Activated CD8-positive, alpha-beta memory T cell treated with anti-CD3 and anti-CD28 coated beads for 1 hour (primary cell): ENCODE measurements at regions not wholly inside any gene's neighbourhood (a gene's known extent, or its start where the extent isn't known, plus 50 kb on each side); places are given as distances from the start of the nearest gene placed in this dataset.

Experiments used
- DNase-seq, 2 donors: peaks; one replicate each; pipeline ENCODE4 v3.0.0-alpha.2; 2020; ENCODE audit warnings: low read depth in 1 of 2; ENCODE audit errors: extremely low read depth in 1 of 2

GRCh38 chr6:45741437-45742171, 274.1 kb downstream of the CLIC5 start:
- no peak for DNase-seq

- no peak for DNase-seq
These were observed 276.6 kb downstream of the CLIC5 start for GRCh38 chr6:45739058-45739457.

DNA sequence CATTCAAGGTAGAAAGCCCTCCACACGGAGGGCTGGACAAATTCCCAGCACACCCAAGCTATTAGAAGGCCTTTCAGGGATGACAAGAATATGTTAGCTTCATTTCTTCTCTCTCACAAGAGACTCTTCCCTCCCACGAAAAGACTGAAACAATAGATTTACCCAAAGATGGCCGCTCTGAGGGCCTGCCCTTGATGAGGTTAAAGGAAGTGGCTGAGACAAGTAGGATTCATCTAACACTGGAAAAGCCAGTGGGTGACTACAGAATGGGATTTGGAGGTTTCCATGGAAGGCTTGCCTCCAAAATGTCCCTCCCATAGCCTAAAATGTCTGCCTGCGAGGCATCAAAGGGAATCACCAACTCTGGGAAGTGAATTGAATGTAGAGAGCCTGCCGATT, 277.6 kb downstream of the CLIC5 start:
- no peak for DNase-seq

GRCh38 chr6:45737331-45738056, 278.2 kb downstream of the CLIC5 start:
- DNase-seq: no peak

- DNase-seq: no peak
These were observed 279.5 kb downstream of the CLIC5 start for GRCh38 chr6:45736134-45736533.

GRCh38 chr6:45732731-45733130, 282.9 kb downstream of the CLIC5 start:
- no peak for DNase-seq

DNA sequence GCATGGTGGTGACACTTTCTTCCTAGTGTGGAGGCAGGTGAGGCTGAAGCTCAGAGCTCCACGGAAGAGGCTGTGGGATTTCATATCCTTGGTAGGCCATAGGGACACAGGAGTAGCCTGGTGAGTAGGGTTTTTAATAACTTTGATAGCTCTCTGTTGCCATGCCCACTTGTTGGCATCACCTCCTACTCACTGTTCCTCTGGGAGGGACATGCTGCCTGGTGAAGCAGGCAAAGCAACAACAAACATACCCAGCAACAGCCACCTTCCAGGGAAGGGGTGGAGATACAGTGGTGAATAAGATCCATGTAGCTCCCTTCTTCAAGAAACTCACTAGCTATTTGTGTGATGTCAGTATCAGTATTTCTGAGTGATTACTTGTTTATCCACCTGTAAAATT, 285.4 kb downstream of the CLIC5 start:
- DNase-seq: no peak

DNA sequence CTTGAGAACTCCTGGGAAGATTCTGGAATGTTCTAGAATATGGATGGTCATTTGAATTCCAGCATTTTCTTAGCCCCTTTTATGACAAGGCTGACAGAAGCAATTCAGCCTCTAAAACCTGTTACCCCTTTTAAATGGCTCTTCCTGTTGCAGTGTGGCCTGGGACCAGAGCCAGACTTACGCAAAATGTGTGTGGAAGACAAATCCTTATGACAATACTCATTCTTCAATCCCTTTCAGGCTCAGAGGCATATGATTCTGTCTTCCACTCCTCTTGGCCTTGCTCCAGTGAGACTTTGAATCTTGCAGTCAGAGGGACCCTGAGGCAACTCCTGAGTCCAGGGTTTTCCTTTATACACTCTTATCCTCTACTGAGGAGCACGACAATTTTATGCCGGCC, 287.0 kb downstream of the CLIC5 start:
- DNase-seq: no peak

DNA sequence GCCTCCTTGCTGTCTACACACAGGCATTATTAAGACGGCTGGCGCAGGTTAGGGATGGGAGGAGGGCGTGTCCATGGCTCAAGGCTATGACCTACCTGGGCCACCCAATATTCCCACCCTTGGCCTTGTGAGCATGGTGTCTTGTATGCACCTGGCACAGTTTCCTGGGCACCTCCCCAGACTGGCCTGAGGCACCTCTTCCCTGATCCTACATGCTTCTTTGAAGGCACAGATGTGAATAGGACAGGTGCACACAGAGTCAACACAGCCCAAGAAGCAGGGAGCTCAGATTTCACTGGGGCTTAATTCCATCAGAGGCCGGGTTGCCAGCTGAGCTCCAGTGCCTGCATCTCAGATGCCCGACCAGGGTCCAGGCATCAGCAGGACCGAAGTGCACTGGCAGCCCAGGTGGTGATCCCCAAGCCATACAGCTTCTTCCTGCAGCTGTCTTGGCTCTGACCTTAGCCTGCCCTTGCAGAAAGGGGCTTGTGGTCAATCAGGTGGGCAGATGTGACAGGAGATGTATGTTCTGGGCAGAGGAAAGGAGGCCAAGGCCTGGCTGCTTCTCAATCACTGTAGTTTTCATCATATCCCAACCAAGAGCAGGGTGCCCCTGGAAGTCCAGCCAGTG, 287.7 kb downstream of the CLIC5 start:
- DNase-seq: no peak

DNA sequence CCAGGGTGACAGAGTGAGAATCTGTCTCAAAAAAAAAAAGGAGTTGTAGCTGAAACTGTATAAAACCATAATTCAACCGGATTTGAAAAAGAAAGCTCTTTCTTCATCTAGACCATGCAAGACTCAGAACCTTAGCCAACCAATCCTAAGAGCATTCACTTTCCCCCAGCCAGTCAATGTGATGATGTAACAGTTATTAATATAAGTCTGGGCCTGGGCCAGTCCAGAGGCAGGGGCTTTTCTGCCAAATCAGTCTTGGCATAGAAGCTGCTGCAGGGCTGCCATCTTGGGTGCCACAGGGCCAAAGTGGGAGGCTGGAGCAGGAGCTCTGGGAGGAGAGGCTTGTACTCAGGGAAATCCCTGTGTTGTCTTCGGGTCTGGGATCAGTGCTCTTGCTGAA, 288.4 kb downstream of the CLIC5 start:
- DNase-seq: no peak

GRCh38 chr6:45726444-45726843, 289.2 kb downstream of the CLIC5 start:
- no peak for DNase-seq

DNA sequence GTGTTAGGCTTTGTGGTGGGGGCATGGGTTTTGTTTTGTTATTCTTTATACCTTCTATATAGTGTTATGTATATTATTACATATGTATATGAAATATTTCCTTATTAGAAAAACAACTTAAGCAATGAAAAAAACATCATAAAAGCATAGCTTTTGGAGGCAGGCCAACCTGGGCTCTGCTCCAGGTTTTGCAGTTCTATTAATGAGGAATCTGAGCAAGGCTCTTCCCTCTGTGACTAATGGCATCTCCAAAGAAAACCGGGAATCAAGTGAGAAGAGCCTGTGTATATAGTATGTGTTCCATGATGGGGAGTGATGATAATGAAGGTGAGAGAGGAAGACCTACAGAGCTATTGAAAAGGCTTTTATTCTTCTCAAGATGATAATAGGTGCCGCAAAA, 291.1 kb downstream of the CLIC5 start:
- DNase-seq: no peak

DNA sequence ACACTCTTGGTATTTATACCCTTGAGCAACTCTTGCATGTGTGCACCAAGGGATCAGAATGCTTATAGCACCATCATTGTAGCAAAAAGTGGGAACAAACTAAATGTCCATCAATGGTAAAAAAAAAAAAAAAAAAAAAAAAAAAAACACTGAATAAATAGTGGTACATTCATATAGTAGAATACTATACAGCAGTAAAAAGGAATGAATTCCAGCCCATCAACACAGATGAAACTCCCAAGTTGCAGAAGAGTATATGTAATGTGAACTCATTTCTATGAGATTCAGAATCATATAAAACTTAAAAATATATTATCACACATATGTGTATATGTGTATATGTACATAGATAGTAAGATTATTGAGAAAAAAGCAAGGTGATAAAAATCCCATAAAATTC, 291.6 kb downstream of the CLIC5 start:
- DNase-seq: no peak

GRCh38 chr6:45722876-45723275, 292.8 kb downstream of the CLIC5 start:
- DNase-seq: no peak

DNA sequence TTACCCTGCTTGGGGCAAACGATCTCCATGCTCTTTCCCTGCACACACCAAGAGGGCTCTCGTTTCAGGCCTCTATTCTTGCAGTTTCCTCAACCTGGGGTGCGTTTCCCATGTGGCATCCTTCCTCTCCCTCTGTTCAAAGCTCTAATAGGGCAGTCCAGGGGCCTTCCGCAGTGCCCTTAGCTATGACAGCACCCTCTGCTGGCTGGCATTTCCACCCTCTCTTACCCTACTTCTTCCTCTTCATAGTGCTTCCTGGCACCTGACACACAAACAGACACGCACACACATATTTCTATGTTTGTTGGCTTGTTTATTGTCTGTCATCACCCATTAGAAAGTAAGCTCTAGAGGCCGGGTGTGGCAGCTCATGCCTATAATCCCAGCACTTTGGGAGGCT, 294.0 kb downstream of the CLIC5 start:
- no peak for DNase-seq

GRCh38 chr6:45718871-45719270, 296.8 kb downstream of the CLIC5 start:
- no peak for DNase-seq

- no peak for DNase-seq
These were observed 297.5 kb downstream of the CLIC5 start for GRCh38 chr6:45718131-45718530.

- DNase-seq: no peak
These were observed 297.9 kb downstream of the CLIC5 start for GRCh38 chr6:45717715-45718114.

- no peak for DNase-seq
These were observed 298.6 kb downstream of the CLIC5 start for GRCh38 chr6:45717027-45717426.

DNA sequence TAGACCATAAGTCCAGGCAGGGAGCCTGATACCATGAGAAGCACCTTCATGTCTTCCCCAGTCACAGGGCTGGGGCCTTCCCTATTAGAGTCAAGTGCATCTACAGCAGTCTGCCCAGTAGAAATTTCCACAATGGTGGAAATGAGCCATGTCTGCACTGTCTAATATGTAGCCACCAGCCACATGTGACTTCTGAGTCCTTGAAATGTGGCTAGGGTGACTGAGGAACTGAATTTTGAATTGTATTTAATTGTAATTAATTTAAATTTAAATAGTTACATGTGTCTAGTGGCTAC, 300.2 kb downstream of the CLIC5 start:
- DNase-seq: no peak

- DNase-seq: peak in 1 of 2 donors; percentile 7
These were observed 300.7 kb downstream of the CLIC5 start for GRCh38 chr6:45714741-45715507.
